ENCODE measurements at regions not wholly inside any gene's neighbourhood (a gene's known extent, or its start where the extent isn't known, plus 50 kb on each side); places are given as distances from the start of the nearest gene placed in this dataset.

DNA sequence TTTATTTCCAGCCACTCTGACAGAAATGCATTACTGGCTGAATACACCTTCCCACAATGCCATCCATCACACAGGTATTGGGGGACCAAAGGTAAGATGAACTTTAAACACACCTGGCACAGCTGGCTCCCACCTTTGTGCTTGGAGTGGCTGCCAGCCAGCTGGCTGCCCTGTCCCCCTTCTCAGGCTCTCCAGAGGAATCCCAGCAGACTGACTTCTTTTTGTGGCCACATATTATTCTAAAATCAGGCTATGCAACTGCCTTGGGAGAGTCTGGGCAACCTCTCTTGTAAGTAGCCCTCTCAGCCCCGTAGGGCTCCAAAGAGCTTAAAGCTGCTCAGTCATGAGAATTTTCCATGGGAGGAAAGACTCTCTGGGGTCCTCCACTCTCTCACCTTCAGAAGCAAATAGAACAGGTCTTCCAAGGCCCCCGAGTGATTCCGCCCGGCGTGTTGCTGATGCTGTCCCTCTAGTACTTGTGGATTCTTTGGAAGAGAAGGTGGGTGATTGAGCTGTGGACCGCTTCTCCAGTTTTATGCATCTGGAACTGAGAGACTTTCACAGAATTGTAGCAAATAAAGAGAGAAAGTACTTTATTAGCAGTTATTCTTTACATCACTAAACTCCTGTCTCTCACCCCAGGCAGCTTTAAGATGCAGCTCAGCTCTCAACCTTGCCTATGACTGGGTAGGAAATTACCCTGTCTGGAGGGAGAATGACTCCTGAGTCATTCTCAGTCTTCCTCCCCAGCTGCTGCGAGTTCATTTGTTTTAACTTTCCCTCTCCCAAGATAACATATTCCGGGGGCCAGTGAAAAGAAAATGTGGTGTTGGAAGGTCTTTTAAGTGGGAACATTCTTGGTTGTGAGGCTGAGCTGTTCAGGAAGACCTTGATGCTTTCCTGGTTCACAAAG, 159.4 kb upstream of the PITX1 start:
- ATAC-seq, result no peak
- 73% methylated on average over 8 of the region's 8 CpGs for WGBS (ENCODE audit: missing lambda C conversion rate)
- Histone ChIP-seq H3K4me2 (no peak overlapping the region), H3K4me3 (no peak overlapping the region), H3K4me1 (peaks cover 13% of the 10 kb centered on the region; the same call in 2 of the 3 replicates), H3K9me3 (no peaks in the 10 kb centered on the region), H3K27ac (peak overlapping the region in 1 of 2 experiments; percentile 43; a peak in 1 of 6 replicates)
- ChIA-PET POLR2A (no interaction called here), CTCF (interaction anchor here (0.9 to 6.4 kb wide), 13 partner anchors 9 to 289 kb away, joined by 3 to 99 read pairs (median 7); no protein-coding TSS in a partner anchor)
- DNase-seq (ENCODE audit: low read depth in 1 of 2, low spot score in 1 of 2), result no peak
- TF ChIP-seq CBX8 (IDR thresholded peaks at IDR 0.05), result no peak
- no peak for TF ChIP-seq NPAS2 (CRISPR knock-in tag; IDR thresholded peaks at IDR 0.05; ENCODE audit: borderline replicate concordance)
- TF ChIP-seq CEBPB (IDR thresholded peaks at IDR 0.05), result no peak
- TF ChIP-seq EHMT2 (IDR thresholded peaks at IDR 0.05; ENCODE audit: low read depth), result no peak
- no peak for TF ChIP-seq MAZ (IDR thresholded peaks at IDR 0.05; ENCODE audit: borderline replicate concordance, low read depth, low read length)
- no peak for TF ChIP-seq ZSCAN20 (CRISPR knock-in tag; IDR thresholded peaks at IDR 0.05)
- TF ChIP-seq, protein P1, sequence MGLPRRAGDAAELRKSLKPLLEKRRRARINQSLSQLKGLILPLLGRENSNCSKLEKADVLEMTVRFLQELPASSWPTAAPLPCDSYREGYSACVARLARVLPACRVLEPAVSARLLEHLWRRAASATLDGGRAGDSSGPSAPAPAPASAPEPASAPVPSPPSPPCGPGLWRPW (IDR thresholded peaks at IDR 0.05), result no peak
- FAIRE-seq, result no peak

DNA sequence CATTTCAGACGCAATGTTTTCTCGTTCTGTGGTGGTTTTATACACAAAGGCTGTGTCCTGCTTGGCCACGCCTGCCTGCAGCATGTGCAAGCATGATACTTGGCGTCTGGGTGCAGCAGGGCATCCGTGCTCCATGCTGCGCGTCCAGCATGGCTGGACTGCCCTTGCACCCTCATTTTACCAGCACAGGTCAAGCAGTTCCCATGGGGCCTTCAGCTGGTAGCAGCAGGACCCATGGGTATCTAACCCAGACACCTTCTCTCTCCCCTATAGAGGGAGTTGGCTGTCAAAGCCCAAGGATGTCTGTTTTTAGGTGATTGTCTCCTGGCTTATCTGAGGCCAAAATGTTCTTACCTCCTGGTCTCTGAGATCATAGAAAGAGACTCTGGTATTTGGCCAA, 158.3 kb upstream of the PITX1 start:
- peak overlapping the region in 1 of 2 experiments; percentile 90; a peak in 1 of 6 replicates for H3K27ac ChIP-seq
- H3K4me3 ChIP-seq, result no peak overlapping the region
- CTCF ChIA-PET, result interaction anchor here (0.7 to 6.4 kb wide), 32 partner anchors 12 to 288 kb away, joined by 3 to 99 read pairs (median 6); partner anchors contain the start of gene PCBD2
- TF ChIP-seq, protein P2, sequence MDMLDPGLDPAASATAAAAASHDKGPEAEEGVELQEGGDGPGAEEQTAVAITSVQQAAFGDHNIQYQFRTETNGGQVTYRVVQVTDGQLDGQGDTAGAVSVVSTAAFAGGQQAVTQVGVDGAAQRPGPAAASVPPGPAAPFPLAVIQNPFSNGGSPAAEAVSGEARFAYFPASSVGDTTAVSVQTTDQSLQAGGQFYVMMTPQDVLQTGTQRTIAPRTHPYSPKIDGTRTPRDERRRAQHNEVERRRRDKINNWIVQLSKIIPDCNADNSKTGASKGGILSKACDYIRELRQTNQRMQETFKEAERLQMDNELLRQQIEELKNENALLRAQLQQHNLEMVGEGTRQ (IDR thresholded peaks at IDR 0.05), result no peak
- TF ChIP-seq, protein P3, sequence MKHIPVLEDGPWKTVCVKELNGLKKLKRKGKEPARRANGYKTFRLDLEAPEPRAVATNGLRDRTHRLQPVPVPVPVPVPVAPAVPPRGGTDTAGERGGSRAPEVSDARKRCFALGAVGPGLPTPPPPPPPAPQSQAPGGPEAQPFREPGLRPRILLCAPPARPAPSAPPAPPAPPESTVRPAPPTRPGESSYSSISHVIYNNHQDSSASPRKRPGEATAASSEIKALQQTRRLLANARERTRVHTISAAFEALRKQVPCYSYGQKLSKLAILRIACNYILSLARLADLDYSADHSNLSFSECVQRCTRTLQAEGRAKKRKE (CRISPR knock-in tag; IDR thresholded peaks at IDR 0.05; ENCODE audit: low read depth), result no peak
- no peak for TF ChIP-seq TFCP2L1 (CRISPR knock-in tag; IDR thresholded peaks at IDR 0.05)
- TF ChIP-seq, protein P4, sequence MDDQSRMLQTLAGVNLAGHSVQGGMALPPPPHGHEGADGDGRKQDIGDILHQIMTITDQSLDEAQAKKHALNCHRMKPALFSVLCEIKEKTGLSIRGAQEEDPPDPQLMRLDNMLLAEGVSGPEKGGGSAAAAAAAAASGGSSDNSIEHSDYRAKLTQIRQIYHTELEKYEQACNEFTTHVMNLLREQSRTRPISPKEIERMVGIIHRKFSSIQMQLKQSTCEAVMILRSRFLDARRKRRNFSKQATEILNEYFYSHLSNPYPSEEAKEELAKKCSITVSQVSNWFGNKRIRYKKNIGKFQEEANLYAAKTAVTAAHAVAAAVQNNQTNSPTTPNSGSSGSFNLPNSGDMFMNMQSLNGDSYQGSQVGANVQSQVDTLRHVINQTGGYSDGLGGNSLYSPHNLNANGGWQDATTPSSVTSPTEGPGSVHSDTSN (IDR thresholded peaks at IDR 0.05), result no peak
- TF ChIP-seq ZSCAN20 (CRISPR knock-in tag; IDR thresholded peaks at IDR 0.05), result no peak
- TF ChIP-seq, protein P5, sequence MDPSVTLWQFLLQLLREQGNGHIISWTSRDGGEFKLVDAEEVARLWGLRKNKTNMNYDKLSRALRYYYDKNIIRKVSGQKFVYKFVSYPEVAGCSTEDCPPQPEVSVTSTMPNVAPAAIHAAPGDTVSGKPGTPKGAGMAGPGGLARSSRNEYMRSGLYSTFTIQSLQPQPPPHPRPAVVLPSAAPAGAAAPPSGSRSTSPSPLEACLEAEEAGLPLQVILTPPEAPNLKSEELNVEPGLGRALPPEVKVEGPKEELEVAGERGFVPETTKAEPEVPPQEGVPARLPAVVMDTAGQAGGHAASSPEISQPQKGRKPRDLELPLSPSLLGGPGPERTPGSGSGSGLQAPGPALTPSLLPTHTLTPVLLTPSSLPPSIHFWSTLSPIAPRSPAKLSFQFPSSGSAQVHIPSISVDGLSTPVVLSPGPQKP (IDR thresholded peaks at IDR 0.05; ENCODE audit: low read depth, low read length), result no peak
- no peak for TF ChIP-seq EHMT2 (IDR thresholded peaks at IDR 0.05; ENCODE audit: low read depth)
- TF ChIP-seq RCOR1 (IDR thresholded peaks at IDR 0.05; ENCODE audit: low read depth, low read length), result no peak
- TF ChIP-seq FOSB (CRISPR knock-in tag; IDR thresholded peaks at IDR 0.05), result no peak
- TF ChIP-seq RFX5 (IDR thresholded peaks at IDR 0.05), result no peak
- no peak for TF ChIP-seq HDAC2 (IDR thresholded peaks at IDR 0.05)
- no peak for TF ChIP-seq CEBPB (IDR thresholded peaks at IDR 0.05)
- TF ChIP-seq RNF2 (IDR thresholded peaks at IDR 0.05; ENCODE audit: borderline replicate concordance, low read depth), result no peak
- no peak for TF ChIP-seq FOXS1 (CRISPR knock-in tag; IDR thresholded peaks at IDR 0.05)
- TF ChIP-seq KDM1A (IDR thresholded peaks at IDR 0.05; ENCODE audit: low read depth), result no peak
- TF ChIP-seq KDM5A (IDR thresholded peaks at IDR 0.05), result no peak
- no peak for TF ChIP-seq SREBF2 (IDR thresholded peaks at IDR 0.05)
- no peak for TF ChIP-seq BHLHE40 (IDR thresholded peaks at IDR 0.05; ENCODE audit: low read depth, low read length)
- TF ChIP-seq EP300 (IDR thresholded peaks at IDR 0.05), result no peak
- FAIRE-seq (no peak), ATAC-seq (no peak), DNase-seq (ENCODE audit: low read depth in 1 of 2, low spot score in 1 of 2) (no peak)
- POLR2A ChIA-PET, result no interaction called here
- no peak overlapping the region for H3K4me2 ChIP-seq
- no peaks in the 10 kb centered on the region for H3K9me3 ChIP-seq
- 88% methylated on average over 7 of the region's 7 CpGs for WGBS (ENCODE audit: missing lambda C conversion rate)
- H3K4me1 ChIP-seq, result peaks cover 13% of the 10 kb centered on the region; the same call in 2 of the 3 replicates

Measured in A549 (cell line).